ENCODE measurements at regions not wholly inside any gene's neighbourhood (a gene's known extent, or its start where the extent isn't known, plus 50 kb on each side); places are given as distances from the start of the nearest gene placed in this dataset.

- no peaks in the 10 kb centered on the region for H3K9me3 ChIP-seq
- no peaks in the 10 kb centered on the region for H3K4me1 ChIP-seq
- H3K36me3 ChIP-seq: no peaks in the 10 kb centered on the region
- DNase-seq: no peak
- H3K4me3 ChIP-seq: no peak overlapping the region
- H3K27ac ChIP-seq: no peak overlapping the region
- no peaks in the 10 kb centered on the region for H3K27me3 ChIP-seq
- intact Hi-C loops (cut with DNase I; ENCODE audit: low total_unique reads): no loop called here
- no peak for TF ChIP-seq POLR2AphosphoS5 (IDR thresholded peaks at IDR 0.05)
- no peak for TF ChIP-seq POLR2A (IDR thresholded peaks at IDR 0.05)
- no peak for TF ChIP-seq EP300 (IDR thresholded peaks at IDR 0.05)
- TF ChIP-seq CTCF (IDR thresholded peaks at IDR 0.05): no peak
Measured at GRCh38 chr2:75277111-75277510, 77.8 kb upstream of the TACR1 start.

GRCh38 chr2:75276093-75277029 is 77.0 kb upstream of the TACR1 start:
- DNase-seq: no peak
- H3K4me1 ChIP-seq: no peaks in the 10 kb centered on the region
- no peak overlapping the region for H3K4me3 ChIP-seq
- no peaks in the 10 kb centered on the region for H3K36me3 ChIP-seq
- intact Hi-C loops (cut with DNase I; ENCODE audit: low total_unique reads): no loop called here
- no peaks in the 10 kb centered on the region for H3K9me3 ChIP-seq
- H3K27ac ChIP-seq: no peak overlapping the region
- 58 to 67% (median 63%) methylated on average over 8 of the region's 8 CpGs for WGBS, 5 donors
- no peaks in the 10 kb centered on the region for H3K27me3 ChIP-seq
- TF ChIP-seq EP300 (IDR thresholded peaks at IDR 0.05): no peak
- no peak for TF ChIP-seq CTCF (IDR thresholded peaks at IDR 0.05)
- TF ChIP-seq POLR2AphosphoS5 (IDR thresholded peaks at IDR 0.05): no peak
- TF ChIP-seq POLR2A (IDR thresholded peaks at IDR 0.05): no peak

- TF ChIP-seq EP300 (IDR thresholded peaks at IDR 0.05) (no peak), POLR2AphosphoS5 (IDR thresholded peaks at IDR 0.05) (no peak), POLR2A (IDR thresholded peaks at IDR 0.05) (no peak), CTCF (IDR thresholded peaks at IDR 0.05) (no peak)
- Histone ChIP-seq H3K9me3 (no peaks in the 10 kb centered on the region), H3K27ac (no peak overlapping the region), H3K4me1 (no peaks in the 10 kb centered on the region), H3K4me3 (no peak overlapping the region), H3K27me3 (no peaks in the 10 kb centered on the region), H3K36me3 (no peaks in the 10 kb centered on the region)
- 39 to 60% (median 51%) methylated on average over 1 of the region's 1 CpG for WGBS, 5 donors
- intact Hi-C loops (cut with DNase I; ENCODE audit: low total_unique reads): no loop called here
- no peak for DNase-seq
Measured at GRCh38 chr2:75274936-75275335, 75.6 kb upstream of the TACR1 start.

GRCh38 chr2:75268112-75268511 is 68.8 kb upstream of the TACR1 start:
- H3K9me3 ChIP-seq: peaks cover 0 to 12% (median 0%) of the 10 kb centered on the region in 4 donors
- H3K27ac ChIP-seq: no peak overlapping the region
- no peaks in the 10 kb centered on the region for H3K36me3 ChIP-seq
- intact Hi-C loops (cut with DNase I; ENCODE audit: low total_unique reads): no loop called here
- no peaks in the 10 kb centered on the region for H3K27me3 ChIP-seq
- WGBS, 5 donors: 35 to 66% (median 48%) methylated on average over 4 of the region's 4 CpGs
- no peak for DNase-seq
- no peaks in the 10 kb centered on the region for H3K4me1 ChIP-seq
- H3K4me3 ChIP-seq: no peak overlapping the region
- TF ChIP-seq EP300 (IDR thresholded peaks at IDR 0.05) (no peak), POLR2AphosphoS5 (IDR thresholded peaks at IDR 0.05) (no peak), CTCF (IDR thresholded peaks at IDR 0.05) (no peak), POLR2A (IDR thresholded peaks at IDR 0.05) (no peak)

All from stomach (tissue), 8 donors.